ENCODE measurements at regions not wholly inside any gene's neighbourhood (a gene's known extent, or its start where the extent isn't known, plus 50 kb on each side); places are given as distances from the start of the nearest gene placed in this dataset.
"Not testable (repeated sequence)": the region's sequence is repeated elsewhere in the genome, so short reads cannot be mapped to it uniquely, and the experiment has no call there.

- DNase-seq (ENCODE audit: low spot score), result no peak
These were observed 68.2 kb downstream of the ATP23 start for GRCh38 chr12:58009405-58010195.

- DNase-seq (ENCODE audit: low spot score), result no peak
These were observed 70.3 kb downstream of the ATP23 start for GRCh38 chr12:58011676-58012075.

GRCh38 chr12:58022379-58023020 lies 81.1 kb downstream of the ATP23 start:
- DNase-seq (ENCODE audit: low spot score), result not testable (repeated sequence)

GRCh38 chr12:58025431-58025830 lies 84.1 kb downstream of the ATP23 start:
- DNase-seq (ENCODE audit: low spot score), result no peak

GRCh38 chr12:58026426-58026825 lies 85.1 kb downstream of the ATP23 start:
- no peak for DNase-seq (ENCODE audit: low spot score)

GRCh38 chr12:58026897-58027891 lies 85.8 kb downstream of the ATP23 start:
- DNase-seq (ENCODE audit: low spot score), result no peak

GRCh38 chr12:58028294-58028693 lies 86.9 kb downstream of the ATP23 start:
- DNase-seq (ENCODE audit: low spot score), result no peak

- no peak for DNase-seq (ENCODE audit: low spot score)
These were observed 87.9 kb downstream of the ATP23 start for GRCh38 chr12:58029260-58029659.

- no peak for DNase-seq (ENCODE audit: low spot score)
These were observed 89.4 kb downstream of the ATP23 start for GRCh38 chr12:58030566-58031279.

- no peak for DNase-seq (ENCODE audit: low spot score)
These were observed 90.8 kb downstream of the ATP23 start for GRCh38 chr12:58032156-58032555.

GRCh38 chr12:58033831-58034230 lies 92.5 kb downstream of the ATP23 start:
- no peak for DNase-seq (ENCODE audit: low spot score)

GRCh38 chr12:58034311-58034710 lies 92.9 kb downstream of the ATP23 start:
- no peak for DNase-seq (ENCODE audit: low spot score)

GRCh38 chr12:58034712-58035111 lies 93.3 kb downstream of the ATP23 start:
- DNase-seq (ENCODE audit: low spot score), result no peak

GRCh38 chr12:58041441-58041840 lies 100.1 kb downstream of the ATP23 start:
- no peak for DNase-seq (ENCODE audit: low spot score)

GRCh38 chr12:58044966-58045365 lies 103.6 kb downstream of the ATP23 start:
- no peak for DNase-seq (ENCODE audit: low spot score)

GRCh38 chr12:58046271-58046670 lies 104.9 kb downstream of the ATP23 start:
- DNase-seq (ENCODE audit: low spot score), result no peak

GRCh38 chr12:58051378-58051777 lies 110.0 kb downstream of the ATP23 start:
- DNase-seq (ENCODE audit: low spot score), result no peak

- no peak for DNase-seq (ENCODE audit: low spot score)
These were observed 123.3 kb downstream of the ATP23 start for GRCh38 chr12:58064666-58065065.

GRCh38 chr12:58066296-58066695 lies 124.9 kb downstream of the ATP23 start:
- no peak for DNase-seq (ENCODE audit: low spot score)

- DNase-seq (ENCODE audit: low spot score), result no peak
These were observed 126.4 kb downstream of the ATP23 start for GRCh38 chr12:58067610-58068387.

- DNase-seq (ENCODE audit: low spot score), result no peak
These were observed 127.3 kb downstream of the ATP23 start for GRCh38 chr12:58068706-58069105.
